ENCODE measurements at regions not wholly inside any gene's neighbourhood (a gene's known extent, or its start where the extent isn't known, plus 50 kb on each side); places are given as distances from the start of the nearest gene placed in this dataset.
A peak's percentile ranks its signal among the peaks of the same experiment; 100 is the strongest.

DNA sequence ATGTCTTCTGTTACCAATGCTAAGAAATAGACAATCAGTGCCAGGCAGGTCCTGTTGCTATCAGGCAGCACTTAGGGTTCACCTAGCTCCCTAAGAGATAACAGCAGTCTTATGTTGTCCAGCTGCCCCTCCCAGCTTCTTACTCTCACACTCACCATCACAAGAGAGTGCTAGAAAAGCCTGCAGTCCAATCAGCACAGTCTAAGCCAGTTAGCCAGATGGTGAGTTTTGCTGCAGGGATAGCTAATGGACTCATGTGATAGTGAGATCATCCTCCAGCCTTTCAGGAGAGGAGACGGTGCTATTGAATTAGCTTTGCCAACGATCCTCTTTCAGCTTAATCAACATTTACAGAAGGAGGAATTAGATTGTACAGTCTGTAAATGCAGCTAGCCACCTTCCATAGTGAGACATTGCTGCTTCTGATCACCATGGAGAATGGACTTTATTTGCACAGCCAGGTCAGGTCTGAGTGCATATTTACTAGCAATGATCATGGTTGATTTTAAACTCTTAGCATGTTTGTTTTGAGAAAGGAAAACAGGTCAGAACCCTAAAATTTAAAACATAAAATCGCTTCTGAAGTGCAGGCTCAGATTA is 438.3 kb downstream of the CENPC start:
- DNase-seq = no peak

DNA sequence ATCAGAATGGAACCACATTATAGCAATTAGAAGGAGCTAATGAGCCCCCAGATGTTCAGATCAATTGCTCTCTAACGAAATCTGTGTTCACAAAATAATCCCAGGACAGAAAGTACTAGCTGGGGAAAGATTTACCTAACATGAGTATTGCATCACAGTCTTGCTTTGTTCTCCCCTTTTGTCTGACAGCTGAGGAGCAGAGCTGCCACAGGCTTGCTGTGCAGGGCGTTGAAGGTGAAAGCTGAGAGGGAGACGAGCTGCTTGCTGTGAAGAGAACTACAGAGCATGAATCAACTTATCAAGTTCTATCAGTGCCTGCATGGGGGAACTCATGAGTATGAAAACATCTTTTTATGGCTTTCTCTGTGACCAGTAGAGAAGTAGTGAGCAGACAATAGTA is 441.2 kb downstream of the CENPC start:
- DNase-seq = no peak

DNA sequence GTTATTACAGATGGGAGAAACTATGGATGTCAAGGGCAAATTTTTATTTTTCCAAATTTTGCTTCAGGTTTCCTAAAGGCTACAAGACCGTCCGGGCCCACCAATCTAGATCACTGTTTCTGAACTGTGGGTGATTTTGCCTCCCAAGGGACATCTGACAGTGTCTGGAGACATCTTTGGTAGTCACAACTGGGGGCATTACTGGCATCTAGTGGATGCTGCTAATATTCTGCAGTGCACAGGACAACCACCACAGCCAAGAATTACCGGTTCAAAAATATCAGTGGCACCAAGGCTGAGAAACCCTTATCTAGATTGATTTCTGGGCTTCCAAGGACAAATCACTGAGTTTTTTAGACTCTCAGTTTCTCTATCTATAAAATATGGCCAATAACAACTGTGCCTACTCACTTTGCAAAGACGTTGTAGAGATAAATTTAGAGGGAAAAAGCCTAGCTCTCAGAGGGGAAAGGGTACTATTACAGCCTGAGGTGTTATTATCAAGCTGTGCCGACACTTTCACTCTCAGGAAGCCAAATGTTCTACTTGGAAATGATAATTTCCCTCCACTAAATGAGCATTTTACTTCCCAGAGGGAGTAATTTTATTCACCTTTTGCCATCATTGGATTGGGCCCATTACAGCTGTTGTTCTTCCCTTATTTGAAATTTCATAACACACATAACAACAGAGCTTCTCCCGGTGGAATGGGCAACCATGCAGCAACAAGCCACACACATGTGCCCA is 442.1 kb downstream of the CENPC start:
- no peak for DNase-seq

DNA sequence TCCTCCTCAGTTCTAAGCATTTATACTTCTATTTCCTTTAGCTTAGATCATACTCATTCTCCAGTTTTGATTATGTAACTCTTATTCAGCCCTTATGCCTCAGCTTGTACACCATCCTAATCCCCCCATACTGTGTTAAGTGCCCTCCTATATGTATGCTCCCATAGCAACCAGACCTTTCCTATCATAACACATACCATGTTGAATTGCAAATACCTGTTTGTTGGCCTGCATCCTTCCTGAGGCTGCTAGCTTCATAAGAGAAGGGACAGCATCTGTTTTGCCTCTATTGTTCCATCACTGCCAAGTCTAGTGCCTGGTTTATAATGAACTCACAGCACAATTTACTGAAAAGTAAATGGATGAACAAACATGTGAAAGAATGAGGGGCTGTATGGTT is 443.7 kb downstream of the CENPC start:
- no peak for DNase-seq

- DNase-seq = no peak
Observed at GRCh38 chr4:67092351-67092750, 453.0 kb downstream of the CENPC start.

DNA sequence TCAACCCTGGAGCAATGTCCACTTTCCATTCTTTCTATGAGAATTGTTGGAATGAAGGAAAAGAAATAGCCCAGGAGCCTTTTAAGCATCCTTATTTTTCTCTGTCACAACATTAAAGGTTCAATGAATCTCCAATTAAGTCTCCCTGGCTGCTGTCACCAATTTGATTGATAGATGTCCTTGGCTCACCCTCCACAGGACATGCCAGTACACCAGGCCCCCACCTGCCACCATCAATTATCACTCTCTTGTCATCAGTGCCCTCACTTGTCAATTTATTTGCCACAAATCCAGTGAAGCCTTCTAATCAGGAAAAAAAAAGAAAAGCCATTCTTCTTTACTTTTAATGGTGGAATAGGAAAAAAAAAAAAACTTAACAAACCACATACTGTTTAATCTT is 453.6 kb downstream of the CENPC start:
- DNase-seq = no peak

GRCh38 chr4:67087897-67088296 is 457.4 kb downstream of the CENPC start:
- DNase-seq = peak in 1 of 2 experiments; percentile 8

GRCh38 chr4:67084783-67085182 is 460.5 kb downstream of the CENPC start:
- DNase-seq = no peak

DNA sequence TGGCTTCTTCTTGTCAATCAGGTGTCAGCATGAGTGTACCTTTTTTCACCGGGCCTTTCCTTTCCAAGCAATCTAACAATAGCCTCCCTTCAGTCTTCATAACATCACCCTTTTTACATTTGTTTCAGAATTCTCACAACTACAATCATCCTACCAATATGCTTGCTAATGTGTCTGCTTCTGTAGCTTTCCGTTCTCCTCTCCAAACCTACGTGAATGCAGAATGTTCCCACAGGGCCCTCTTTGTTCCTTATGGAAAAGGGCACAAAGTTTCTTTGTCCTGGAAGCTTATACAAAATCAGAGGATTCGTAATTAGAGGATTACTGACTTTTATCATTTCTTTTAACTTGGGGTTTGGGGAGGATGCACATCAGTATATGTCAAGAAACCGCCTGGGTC is 461.8 kb downstream of the CENPC start:
- no peak for DNase-seq

GRCh38 chr4:67082746-67083145 is 462.6 kb downstream of the CENPC start:
- no peak for DNase-seq

- DNase-seq = no peak
Observed at GRCh38 chr4:67080046-67080557, 465.2 kb downstream of the CENPC start.

DNA sequence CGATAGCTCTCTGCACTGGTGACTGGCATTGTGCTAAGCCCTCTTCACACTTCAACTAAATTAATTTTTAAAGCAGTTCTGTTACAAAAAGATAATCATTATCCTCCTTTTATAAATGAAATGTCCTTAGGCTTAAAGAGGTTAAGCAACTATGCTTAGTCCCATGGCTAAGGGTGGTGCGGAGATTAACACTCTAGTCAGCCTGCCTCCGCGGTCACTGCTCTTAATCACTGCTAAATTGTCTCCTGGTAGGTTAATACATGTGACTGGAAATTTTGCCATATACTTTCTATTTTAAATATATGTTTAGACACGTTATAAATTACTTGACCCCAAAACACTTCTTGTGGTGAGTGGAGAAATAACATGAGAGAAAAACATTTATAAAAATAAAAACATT is 473.7 kb downstream of the CENPC start:
- DNase-seq = no peak

DNA sequence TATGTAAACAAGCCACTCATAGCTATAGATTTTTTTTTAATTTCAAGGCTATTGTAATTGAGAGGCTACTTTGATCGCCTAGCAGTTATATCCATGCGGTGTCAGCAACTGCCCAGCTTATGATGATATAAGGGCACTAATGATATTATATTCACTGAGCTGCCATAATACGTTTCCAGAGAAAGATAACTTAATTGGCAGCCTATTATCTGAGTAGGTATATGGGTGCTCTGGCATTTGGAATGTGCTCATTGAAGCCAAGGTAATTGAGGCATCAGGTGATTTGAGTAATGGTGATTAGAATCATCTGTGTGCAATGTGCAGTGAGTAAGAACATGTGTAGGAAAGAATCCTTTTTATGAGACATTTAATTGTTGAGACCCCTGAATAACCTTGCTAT is 490.0 kb downstream of the CENPC start:
- no peak for DNase-seq

GRCh38 chr4:67054896-67055295 is 490.4 kb downstream of the CENPC start:
- DNase-seq = no peak

DNA sequence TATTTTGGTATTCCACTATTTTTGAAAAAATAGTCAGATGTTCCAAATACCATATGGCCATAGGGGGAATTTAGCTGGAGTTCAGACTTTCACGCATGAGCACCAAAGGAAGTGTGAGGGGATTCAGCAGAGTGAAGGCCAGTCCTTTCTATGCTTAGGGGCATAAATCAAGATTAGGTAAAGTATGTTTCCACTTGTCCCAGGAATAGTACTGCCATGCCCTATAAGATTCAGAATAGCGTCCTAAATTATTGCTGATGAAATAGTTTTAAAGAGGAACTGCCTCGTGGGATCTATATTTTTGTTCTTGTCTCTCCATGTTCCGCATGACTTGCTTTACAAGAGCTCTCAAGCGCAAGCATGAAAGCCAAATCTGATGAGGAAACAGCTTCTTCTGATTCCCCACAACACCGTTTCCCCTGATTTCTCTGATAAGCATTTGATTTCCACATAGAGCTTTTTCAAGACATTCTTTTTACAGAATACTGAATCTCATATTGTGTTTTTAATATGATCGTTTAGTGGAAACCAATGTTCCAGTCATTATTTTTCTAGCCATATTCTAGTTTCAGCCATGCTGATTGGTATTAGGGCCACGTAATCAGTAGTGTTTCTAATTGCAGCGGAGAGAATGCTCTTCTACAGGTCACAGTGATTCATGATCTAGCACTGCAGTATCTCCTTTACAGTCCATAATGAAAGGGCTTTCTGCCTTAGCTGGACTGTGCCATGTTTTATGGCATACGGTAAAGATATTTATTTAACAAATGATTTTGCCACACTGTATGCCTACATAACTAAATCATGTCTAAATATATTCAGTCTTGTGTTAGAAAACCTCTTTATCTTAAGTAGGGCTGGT is 492.3 kb downstream of the CENPC start:
- no peak for DNase-seq

DNA sequence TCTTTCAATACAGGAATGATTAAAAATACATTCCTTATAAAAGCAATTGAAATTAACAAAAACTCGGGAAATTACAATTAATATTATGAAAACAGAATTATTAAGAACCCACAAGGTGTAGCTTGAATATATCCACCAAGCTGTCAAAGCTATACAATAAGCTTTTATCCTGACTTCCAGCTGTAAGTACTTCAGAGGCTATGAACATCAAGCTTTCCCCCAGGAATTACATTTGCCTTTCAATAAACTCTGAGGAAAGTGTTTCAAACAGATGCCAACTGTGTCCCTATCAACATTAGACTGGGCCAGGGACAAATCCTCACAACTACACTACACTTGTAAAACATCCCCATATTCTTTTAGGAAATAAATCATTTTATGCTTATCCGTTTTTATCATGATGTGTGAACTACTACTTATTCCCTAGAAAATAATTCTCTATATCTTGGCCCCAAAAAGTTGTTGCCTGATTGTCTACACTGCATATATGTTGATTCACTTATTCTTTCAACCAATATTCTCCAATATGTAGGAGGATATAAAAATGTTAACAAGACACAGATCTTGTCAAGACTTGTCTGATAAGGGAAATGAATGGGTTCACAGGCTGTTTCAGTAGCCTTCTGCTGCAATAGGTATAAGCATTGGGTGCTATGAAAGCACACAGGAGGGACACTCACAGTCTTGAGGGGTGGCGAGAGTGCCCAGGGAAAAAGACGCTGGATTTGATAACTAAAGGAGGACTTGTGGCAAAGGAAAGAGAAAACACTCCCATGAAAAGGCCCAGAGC is 494.1 kb downstream of the CENPC start:
- no peak for DNase-seq

- no peak for DNase-seq
Observed at GRCh38 chr4:67049446-67049845, 495.9 kb downstream of the CENPC start.

DNA sequence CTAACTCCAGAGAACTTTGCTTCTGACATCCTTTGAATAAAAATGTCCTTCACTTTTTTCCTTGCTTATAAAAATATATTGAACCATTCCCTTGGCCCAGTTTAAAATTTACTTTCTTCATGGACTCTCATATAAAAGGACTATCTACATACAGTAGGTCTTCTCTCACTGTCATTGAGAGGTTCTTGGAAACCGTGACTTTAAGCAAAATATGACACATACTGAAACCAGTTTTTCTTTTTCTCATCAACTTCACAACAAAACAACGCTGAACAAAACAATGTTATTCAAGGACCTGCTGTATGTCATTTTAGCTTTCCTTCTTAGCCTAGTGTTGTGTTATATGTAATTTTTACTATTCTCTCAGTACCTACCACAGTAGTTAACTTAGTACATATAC is 496.8 kb downstream of the CENPC start:
- no peak for DNase-seq

DNA sequence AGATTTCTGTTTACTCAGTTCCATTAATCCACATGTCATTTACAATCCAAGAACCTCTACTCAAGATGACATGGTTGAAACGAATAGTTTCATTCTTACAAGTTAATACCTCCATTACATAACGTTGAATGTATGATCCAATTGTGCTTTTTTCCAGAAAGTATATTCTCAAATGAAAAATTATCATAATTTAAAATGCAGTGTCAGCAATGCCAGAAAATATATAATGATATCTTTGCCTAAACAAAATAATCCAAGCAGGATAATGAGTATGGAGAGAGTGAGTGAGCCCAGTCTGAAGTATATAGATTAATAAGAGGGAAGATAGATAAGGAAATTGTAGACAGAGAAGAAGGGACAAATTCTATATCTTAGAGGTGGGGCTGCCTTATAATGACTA is 505.0 kb downstream of the CENPC start:
- DNase-seq = no peak

- DNase-seq = no peak
Observed at GRCh38 chr4:67038228-67038566, 507.1 kb downstream of the CENPC start.

- no peak for DNase-seq
Observed at GRCh38 chr4:67037504-67038227, 507.6 kb downstream of the CENPC start.

- no peak for DNase-seq
Observed at GRCh38 chr4:67036791-67037190, 508.5 kb downstream of the CENPC start.
